ENCODE measurements at regions not wholly inside any gene's neighbourhood (a gene's known extent, or its start where the extent isn't known, plus 50 kb on each side); places are given as distances from the start of the nearest gene placed in this dataset.

GRCh38 chr6:21914121-21914973 is 320.8 kb downstream of the SOX4 start:
- TF ChIP-seq EZH2 (IDR thresholded peaks at IDR 0.05; ENCODE audit: insufficient read depth, poor library complexity, severe bottlenecking): no peak
- no peak for TF ChIP-seq EZH2phosphoT487 (IDR thresholded peaks at IDR 0.05; ENCODE audit: insufficient read depth, low read depth)
